ENCODE measurements at regions not wholly inside any gene's neighbourhood (a gene's known extent, or its start where the extent isn't known, plus 50 kb on each side); places are given as distances from the start of the nearest gene placed in this dataset.

DNA sequence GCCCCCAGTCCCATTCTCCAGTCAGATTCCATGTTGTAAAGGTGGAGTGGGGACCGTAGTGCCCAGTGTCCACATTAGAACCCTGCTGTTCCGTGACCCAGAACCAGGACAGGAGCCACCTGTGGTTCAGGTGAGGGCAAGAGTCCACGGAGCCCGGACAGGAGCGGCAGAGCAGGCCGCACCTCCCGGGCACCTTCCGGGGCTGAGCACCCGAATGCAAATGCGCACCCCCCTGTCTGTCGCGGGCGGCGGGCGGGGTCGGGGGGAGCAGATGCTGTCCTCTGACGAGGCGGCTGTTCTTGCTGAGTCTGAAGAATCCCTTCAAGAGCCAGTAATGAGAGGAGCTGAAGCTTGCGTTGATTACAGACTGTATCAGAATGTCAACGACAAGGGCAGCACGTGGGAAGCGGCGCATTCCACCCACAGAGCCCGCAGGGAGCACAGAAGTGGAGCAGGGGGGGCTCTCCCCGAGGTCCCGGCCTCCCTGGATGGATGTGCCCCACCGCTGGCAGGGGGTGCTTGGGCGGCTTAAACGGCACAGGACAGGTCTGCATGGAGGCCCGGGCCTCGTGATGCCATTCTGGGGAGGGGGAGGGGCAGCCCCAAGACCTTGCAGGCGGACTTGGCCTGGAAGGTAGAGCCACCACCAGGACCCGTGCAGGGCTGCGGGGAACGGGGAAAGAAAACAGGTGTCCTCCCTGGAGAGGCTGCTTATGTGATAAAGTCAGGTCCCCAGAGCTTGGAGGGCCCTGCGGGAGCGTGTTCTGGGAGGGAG, 407.5 kb upstream of the RNF32 start:
- TF ChIP-seq, protein P1, sequence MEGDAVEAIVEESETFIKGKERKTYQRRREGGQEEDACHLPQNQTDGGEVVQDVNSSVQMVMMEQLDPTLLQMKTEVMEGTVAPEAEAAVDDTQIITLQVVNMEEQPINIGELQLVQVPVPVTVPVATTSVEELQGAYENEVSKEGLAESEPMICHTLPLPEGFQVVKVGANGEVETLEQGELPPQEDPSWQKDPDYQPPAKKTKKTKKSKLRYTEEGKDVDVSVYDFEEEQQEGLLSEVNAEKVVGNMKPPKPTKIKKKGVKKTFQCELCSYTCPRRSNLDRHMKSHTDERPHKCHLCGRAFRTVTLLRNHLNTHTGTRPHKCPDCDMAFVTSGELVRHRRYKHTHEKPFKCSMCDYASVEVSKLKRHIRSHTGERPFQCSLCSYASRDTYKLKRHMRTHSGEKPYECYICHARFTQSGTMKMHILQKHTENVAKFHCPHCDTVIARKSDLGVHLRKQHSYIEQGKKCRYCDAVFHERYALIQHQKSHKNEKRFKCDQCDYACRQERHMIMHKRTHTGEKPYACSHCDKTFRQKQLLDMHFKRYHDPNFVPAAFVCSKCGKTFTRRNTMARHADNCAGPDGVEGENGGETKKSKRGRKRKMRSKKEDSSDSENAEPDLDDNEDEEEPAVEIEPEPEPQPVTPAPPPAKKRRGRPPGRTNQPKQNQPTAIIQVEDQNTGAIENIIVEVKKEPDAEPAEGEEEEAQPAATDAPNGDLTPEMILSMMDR (IDR thresholded peaks at IDR 0.05; ENCODE audit: low read depth, low read length, missing control alignments) = no peak
- no peak for DNase-seq (ENCODE audit: low read depth)
- no peak overlapping the region for H3K4me3 ChIP-seq (ENCODE audit: low read depth, low read length)
- in situ Hi-C loops (cut with HindIII; ENCODE audit: low sequenced_read_pairs) = no loop called here

DNA sequence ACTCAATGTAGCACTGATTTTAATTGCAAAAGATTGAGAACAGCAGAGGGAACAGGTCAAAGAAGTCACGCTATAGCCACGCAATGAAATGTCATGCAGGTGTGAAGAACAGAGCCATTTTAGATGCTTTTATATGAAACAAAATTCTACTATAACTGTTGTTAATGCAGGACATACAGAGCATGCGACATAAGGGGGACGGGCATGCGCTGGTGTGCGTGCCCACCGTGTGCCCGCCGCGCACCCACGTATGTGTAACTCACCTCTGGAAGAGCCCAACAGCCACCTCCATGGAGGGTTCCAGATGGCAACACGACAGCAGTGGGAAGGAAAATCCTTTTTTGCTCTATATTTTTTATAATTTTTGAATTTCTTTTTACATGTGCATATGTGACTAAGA, 410.0 kb upstream of the RNF32 start:
- in situ Hi-C loops (cut with HindIII; ENCODE audit: low sequenced_read_pairs) = no loop called here
- H3K4me3 ChIP-seq (ENCODE audit: low read depth, low read length) = no peak overlapping the region
- TF ChIP-seq, protein P1 (IDR thresholded peaks at IDR 0.05; ENCODE audit: low read depth, low read length, missing control alignments) = no peak
- no peak for DNase-seq (ENCODE audit: low read depth)

DNA sequence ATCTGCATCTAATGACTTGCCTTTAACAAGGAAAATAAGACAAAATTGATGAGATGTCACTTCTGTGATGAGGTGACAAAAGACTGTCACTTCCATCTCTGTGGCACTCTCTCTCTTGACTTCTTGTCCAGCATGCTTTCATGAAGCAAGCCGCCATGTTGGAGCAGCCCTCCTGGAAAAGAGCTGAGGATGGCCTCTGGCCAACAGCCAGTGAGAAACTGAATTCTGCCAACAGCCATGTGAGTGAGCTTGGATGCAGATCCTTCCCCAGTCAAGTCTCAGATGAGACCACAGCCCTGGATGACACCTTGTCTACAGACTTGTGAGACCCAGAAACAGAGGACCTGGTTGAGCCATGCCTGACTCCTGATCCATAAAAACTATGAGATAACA, 412.6 kb upstream of the SHH start:
- TF ChIP-seq, protein P1 (IDR thresholded peaks at IDR 0.05; ENCODE audit: low read depth, low read length, missing control alignments) = no peak
- no peak for DNase-seq (ENCODE audit: low read depth)
- no peak overlapping the region for H3K4me3 ChIP-seq (ENCODE audit: low read depth, low read length)
- in situ Hi-C loops (cut with HindIII; ENCODE audit: low sequenced_read_pairs) = loop anchor here (5.0 kb wide), 1 partner anchor 57 kb away; no protein-coding TSS in a partner anchor

DNA sequence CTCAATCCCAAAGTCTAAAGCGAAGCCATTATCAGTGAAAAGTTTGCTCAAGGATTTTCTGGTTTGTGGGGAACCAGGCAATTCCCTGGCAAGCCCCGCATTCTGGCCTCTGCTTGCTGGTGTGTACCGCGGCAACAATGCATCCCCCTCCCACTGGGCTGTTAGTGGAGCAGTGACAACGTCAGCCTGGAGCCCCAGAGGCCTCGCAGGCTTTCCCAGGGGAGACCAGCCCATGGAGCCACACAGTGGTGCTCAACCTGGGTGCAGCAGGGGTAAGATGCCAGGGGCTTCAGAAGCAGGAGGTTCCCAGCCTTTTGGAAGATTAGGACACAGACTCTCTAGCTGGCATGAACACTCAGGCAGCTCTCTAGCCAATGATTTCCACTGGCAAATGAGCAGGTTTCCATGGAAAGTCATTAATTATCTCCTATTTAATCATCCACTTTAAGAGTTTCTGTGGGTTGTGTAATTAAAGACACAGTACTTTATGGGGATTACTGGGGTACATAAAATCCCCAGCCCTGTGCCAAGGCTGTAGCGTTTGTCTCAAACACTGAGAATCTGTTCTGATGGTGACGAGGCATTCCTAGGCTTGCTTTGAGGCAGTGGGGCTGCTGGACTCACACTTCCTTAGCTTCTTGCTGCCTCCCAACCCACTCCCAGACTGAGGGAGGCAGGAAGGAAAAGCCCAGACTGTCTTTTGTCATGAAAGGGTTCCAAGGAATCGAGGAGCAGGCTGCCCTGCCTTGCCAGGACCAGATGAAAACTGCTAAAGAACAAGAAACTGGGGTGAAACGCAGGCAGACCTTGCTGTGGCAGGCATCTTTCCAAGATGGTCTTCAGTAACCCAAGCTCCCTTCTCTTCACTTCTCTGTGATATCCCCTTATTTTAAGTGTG, 411.9 kb upstream of the SHH start:
- TF ChIP-seq, protein P1 (IDR thresholded peaks at IDR 0.05; ENCODE audit: low read depth, low read length, missing control alignments) = no peak
- DNase-seq (ENCODE audit: low read depth) = no peak
- no peak overlapping the region for H3K4me3 ChIP-seq (ENCODE audit: low read depth, low read length)
- in situ Hi-C loops (cut with HindIII; ENCODE audit: low sequenced_read_pairs) = loop anchor here (5.0 kb wide), 1 partner anchor 58 kb away; no protein-coding TSS in a partner anchor

DNA sequence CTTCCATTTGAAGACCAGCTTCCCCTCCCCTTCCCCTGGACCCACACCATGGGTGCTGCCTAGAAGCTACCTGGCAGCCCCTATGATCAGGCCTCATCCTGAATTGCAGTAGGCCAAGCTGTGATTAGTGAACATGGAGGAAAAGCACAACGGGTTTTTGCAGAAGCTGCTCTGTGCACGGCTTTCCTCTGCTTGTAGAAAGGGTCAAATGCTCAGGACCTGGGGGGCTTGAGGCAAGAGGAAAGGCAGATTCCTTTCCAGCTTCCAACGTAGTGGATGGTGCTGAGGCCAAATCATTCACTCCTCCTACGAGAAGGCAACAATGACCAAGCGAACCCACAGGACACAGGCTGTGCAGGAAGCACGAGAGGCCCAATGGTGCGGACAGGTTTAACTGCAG, 410.3 kb upstream of the SHH start:
- TF ChIP-seq, protein P1 (IDR thresholded peaks at IDR 0.05; ENCODE audit: low read depth, low read length, missing control alignments) = no peak
- no peak overlapping the region for H3K4me3 ChIP-seq (ENCODE audit: low read depth, low read length)
- in situ Hi-C loops (cut with HindIII; ENCODE audit: low sequenced_read_pairs) = loop anchor here (5.0 kb wide), 1 partner anchor 60 kb away; no protein-coding TSS in a partner anchor
- DNase-seq (ENCODE audit: low read depth) = no peak

DNA sequence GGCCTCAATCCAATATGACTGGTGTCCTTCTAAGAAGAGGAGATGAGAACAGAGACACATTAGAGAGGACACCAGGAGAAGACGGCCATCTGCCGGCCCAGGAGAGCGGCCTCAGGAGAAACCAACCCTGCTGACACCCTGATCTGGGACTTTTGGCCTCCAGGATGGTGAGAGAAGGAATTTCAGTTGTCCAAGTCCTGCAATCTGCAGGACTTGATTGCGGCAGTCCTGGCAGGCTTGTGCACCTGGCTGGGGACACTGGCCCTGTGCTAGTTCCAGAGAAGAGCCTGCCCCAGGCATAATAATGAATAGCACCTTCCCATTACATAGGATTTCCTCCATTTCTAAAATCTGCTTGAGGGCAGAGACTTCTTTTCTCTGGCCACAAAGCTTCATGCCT, 409.9 kb upstream of the SHH start:
- DNase-seq (ENCODE audit: low read depth) = no peak
- H3K4me3 ChIP-seq (ENCODE audit: low read depth, low read length) = no peak overlapping the region
- TF ChIP-seq, protein P1 (IDR thresholded peaks at IDR 0.05; ENCODE audit: low read depth, low read length, missing control alignments) = no peak
- in situ Hi-C loops (cut with HindIII; ENCODE audit: low sequenced_read_pairs) = loop anchor here (5.0 kb wide), 1 partner anchor 60 kb away; no protein-coding TSS in a partner anchor

Data from astrocyte of the cerebellum (primary cell).